ENCODE measurements at regions not wholly inside any gene's neighbourhood (a gene's known extent, or its start where the extent isn't known, plus 50 kb on each side); places are given as distances from the start of the nearest gene placed in this dataset.

- Histone ChIP-seq H3K4me3 (no peak overlapping the region), H3K36me3 (no peaks in the 10 kb centered on the region), H3K4me1 (no peaks in the 10 kb centered on the region), H3K27me3 (replicated peaks in 1 of 7) (no peaks in the 10 kb centered on the region), H3K9me3 (peaks cover 0 to 11% (median 0%) of the 10 kb centered on the region in 8 donors), H3K27ac (no peak overlapping the region)
- no peak for TF ChIP-seq CTCF (IDR thresholded peaks at IDR 0.05 in 8 of 11, conservative IDR thresholded peaks at IDR 0.05 in 3 of 11)
- TF ChIP-seq POLR2AphosphoS5 (IDR thresholded peaks at IDR 0.05), result no peak
- no peak for TF ChIP-seq POLR2A (IDR thresholded peaks at IDR 0.05)
- DNase-seq, result no peak
- 74 to 85% (median 77%) methylated on average over 8 of the region's 8 CpGs for WGBS, 5 donors
- intact Hi-C loops (cut with DNase I; ENCODE audit: low total_unique reads), result no loop called here
These were observed 115.7 kb upstream of the FAM9B start for GRCh38 chrX:9149501-9150245.

GRCh38 chrX:9151772-9152307 lies 117.9 kb upstream of the FAM9B start:
- H3K4me3 ChIP-seq, result no peak overlapping the region
- no peaks in the 10 kb centered on the region for H3K4me1 ChIP-seq
- no peaks in the 10 kb centered on the region for H3K27me3 ChIP-seq (replicated peaks in 1 of 7)
- no peak overlapping the region for H3K27ac ChIP-seq
- DNase-seq, result no peak
- intact Hi-C loops (cut with DNase I; ENCODE audit: low total_unique reads), result no loop called here
- WGBS, 5 donors, result 90 to 100% (median 96%) methylated on average over 2 of the region's 2 CpGs
- no peaks in the 10 kb centered on the region for H3K36me3 ChIP-seq
- no peak for TF ChIP-seq CTCF (IDR thresholded peaks at IDR 0.05 in 8 of 11, conservative IDR thresholded peaks at IDR 0.05 in 3 of 11)
- TF ChIP-seq POLR2A (IDR thresholded peaks at IDR 0.05), result no peak
- no peak for TF ChIP-seq POLR2AphosphoS5 (IDR thresholded peaks at IDR 0.05)
- H3K9me3 ChIP-seq, result peaks cover 0 to 14% (median 0%) of the 10 kb centered on the region in 8 donors

GRCh38 chrX:9153300-9153699 lies 119.4 kb upstream of the FAM9B start:
- intact Hi-C loops (cut with DNase I; ENCODE audit: low total_unique reads), result no loop called here
- WGBS, 5 donors, result 53 to 72% (median 67%) methylated on average over 1 of the region's 1 CpG
- Histone ChIP-seq H3K4me3 (no peak overlapping the region), H3K9me3 (peaks cover 0 to 14% (median 0%) of the 10 kb centered on the region in 8 donors), H3K27me3 (replicated peaks in 1 of 7) (peaks cover 0 to 4% (median 0%) of the 10 kb centered on the region in 7 donors), H3K4me1 (no peaks in the 10 kb centered on the region), H3K36me3 (no peaks in the 10 kb centered on the region), H3K27ac (no peak overlapping the region)
- TF ChIP-seq CTCF (IDR thresholded peaks at IDR 0.05 in 8 of 11, conservative IDR thresholded peaks at IDR 0.05 in 3 of 11), result no peak
- DNase-seq, result no peak

- Histone ChIP-seq H3K9me3 (peaks cover 0 to 6% (median 0%) of the 10 kb centered on the region in 8 donors), H3K4me3 (no peak overlapping the region), H3K36me3 (no peaks in the 10 kb centered on the region), H3K4me1 (no peaks in the 10 kb centered on the region), H3K27me3 (replicated peaks in 1 of 7) (peaks cover 0 to 24% (median 0%) of the 10 kb centered on the region in 7 donors), H3K27ac (no peak overlapping the region)
- intact Hi-C loops (cut with DNase I; ENCODE audit: low total_unique reads), result no loop called here
- no peak for DNase-seq
- TF ChIP-seq CTCF (IDR thresholded peaks at IDR 0.05 in 8 of 11, conservative IDR thresholded peaks at IDR 0.05 in 3 of 11), result no peak
- no peak for TF ChIP-seq POLR2AphosphoS5 (IDR thresholded peaks at IDR 0.05)
- no peak for TF ChIP-seq POLR2A (IDR thresholded peaks at IDR 0.05)
- 80 to 96% (median 90%) methylated on average over 7 of the region's 7 CpGs for WGBS, 5 donors
These were observed 124.7 kb upstream of the FAM9B start for GRCh38 chrX:9158611-9159010.
